ENCODE measurements at regions not wholly inside any gene's neighbourhood (a gene's known extent, or its start where the extent isn't known, plus 50 kb on each side); places are given as distances from the start of the nearest gene placed in this dataset.

- TF ChIP-seq YY1 (IDR thresholded peaks at IDR 0.05; ENCODE audit: insufficient read depth, insufficient read length) (no peak), ZNF274 (IDR thresholded peaks at IDR 0.05; ENCODE audit: low read depth, low read length) (no peak), SUZ12 (IDR thresholded peaks at IDR 0.05; ENCODE audit: extremely low read depth, insufficient read depth, insufficient read length) (no peak)
Observed at GRCh38 chr10:124345521-124345920, 73.2 kb downstream of the OAT start.

Measured in NT2/D1 (cell line).